K562 (cell line): ENCODE measurements at regions not wholly inside any gene's neighbourhood (a gene's known extent, or its start where the extent isn't known, plus 50 kb on each side); places are given as distances from the start of the nearest gene placed in this dataset.
"Not testable (repeated sequence)": the region's sequence is repeated elsewhere in the genome, so short reads cannot be mapped to it uniquely, and the experiment has no call there.

Source experiments
- HNRNPL ChIP-seq: fragments of 200-400 bp; formaldehyde crosslinking; IDR thresholded peaks from 2 replicates; pipeline ENCODE4 v1.6.1; 2017; ENCODE audit warnings: low read depth, mild to moderate bottlenecking, low read length
- NR3C1 ChIP-seq: sonication (generic); formaldehyde crosslinking; IDR thresholded peaks from 2 replicates; pipeline ENCODE4 v1.8.1; 2022; ENCODE audit warnings: missing genetic modification reagents
- ZZZ3 ChIP-seq: fragments of 450-650 bp; IDR thresholded peaks from 2 replicates; pipeline ENCODE4 v1.6.1; 2016; ENCODE audit warnings: antibody characterized with exemption, mild to moderate bottlenecking, moderate library complexity
- TF ChIP-seq, protein P1 (sequence below): fragments of 250-450 bp; sonication (Bioruptor Pico); IDR thresholded peaks from 2 replicates; pipeline ENCODE4 v1.4.0; 2020; ENCODE audit warnings: mild to moderate bottlenecking, moderate library complexity, borderline replicate concordance

DNA sequence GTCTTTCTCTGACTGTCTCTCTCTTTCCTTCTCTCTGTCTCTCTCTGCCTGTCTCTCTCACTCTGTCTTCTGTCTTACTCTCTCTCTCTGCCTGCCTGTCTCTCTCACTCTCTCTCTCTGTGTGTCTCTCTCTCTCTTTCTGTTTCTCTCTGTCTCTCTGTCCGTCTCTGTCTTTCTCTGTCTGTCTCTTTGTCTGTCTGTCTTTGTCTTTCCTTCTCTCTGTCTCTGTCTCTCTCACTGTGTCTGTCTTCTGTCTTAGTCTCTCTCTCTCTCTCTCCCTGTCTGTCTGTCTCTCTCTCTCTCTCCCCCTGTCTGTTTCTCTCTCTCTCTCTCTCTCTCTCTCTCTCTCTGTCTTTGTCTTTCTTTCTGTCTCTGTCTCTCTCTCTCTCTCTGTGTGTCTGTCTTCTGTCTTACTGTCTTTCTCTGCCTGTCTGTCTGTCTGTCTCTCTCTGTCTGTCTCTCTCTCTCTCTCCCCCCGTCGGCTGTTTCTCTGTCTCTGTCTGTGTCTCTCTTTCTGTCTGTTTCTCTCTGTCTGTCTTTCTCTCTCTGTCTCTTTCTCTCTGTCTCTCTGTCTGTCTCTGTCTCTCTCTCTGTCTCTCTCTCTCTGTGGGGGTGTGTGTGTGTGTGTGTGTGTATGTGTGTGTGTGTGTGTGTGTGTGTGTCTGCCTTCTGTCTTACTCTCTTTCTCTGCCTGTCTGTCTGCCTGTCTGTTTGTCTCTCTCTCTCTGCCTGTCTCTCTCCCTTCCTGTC, 2056.8 kb upstream of the TPTE start:
- not testable (repeated sequence) for TF ChIP-seq ZZZ3; HNRNPL; NR3C1 (CRISPR knock-in tag)
- TF ChIP-seq, protein P1, sequence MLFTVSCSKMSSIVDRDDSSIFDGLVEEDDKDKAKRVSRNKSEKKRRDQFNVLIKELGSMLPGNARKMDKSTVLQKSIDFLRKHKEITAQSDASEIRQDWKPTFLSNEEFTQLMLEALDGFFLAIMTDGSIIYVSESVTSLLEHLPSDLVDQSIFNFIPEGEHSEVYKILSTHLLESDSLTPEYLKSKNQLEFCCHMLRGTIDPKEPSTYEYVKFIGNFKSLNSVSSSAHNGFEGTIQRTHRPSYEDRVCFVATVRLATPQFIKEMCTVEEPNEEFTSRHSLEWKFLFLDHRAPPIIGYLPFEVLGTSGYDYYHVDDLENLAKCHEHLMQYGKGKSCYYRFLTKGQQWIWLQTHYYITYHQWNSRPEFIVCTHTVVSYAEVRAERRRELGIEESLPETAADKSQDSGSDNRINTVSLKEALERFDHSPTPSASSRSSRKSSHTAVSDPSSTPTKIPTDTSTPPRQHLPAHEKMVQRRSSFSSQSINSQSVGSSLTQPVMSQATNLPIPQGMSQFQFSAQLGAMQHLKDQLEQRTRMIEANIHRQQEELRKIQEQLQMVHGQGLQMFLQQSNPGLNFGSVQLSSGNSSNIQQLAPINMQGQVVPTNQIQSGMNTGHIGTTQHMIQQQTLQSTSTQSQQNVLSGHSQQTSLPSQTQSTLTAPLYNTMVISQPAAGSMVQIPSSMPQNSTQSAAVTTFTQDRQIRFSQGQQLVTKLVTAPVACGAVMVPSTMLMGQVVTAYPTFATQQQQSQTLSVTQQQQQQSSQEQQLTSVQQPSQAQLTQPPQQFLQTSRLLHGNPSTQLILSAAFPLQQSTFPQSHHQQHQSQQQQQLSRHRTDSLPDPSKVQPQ, result not testable (repeated sequence)
